Spinal cord (tissue), 9 donors: ENCODE measurements at regions not wholly inside any gene's neighbourhood (a gene's known extent, or its start where the extent isn't known, plus 50 kb on each side); places are given as distances from the start of the nearest gene placed in this dataset.

Experiments
- DNase-seq, 6 donors: peaks; one replicate each; pipeline versions ENCODE4 v3.0.0 to v3.0.0-alpha.2; 2013 to 2015; ENCODE audit warnings: low spot score in 6 of 6, low read depth in 4 of 6
- H3K27ac ChIP-seq: one replicate; pipeline ENCODE4 v1.5.1; 2013; ENCODE audit warnings: low read depth, low read length, control low read depth
- H3K27me3 ChIP-seq: one replicate; pipeline ENCODE4 v1.6.1; 2013; ENCODE audit warnings: low read length; ENCODE audit not compliant: control insufficient read depth, insufficient read depth
- H3K36me3 ChIP-seq: one replicate; pipeline ENCODE4 v1.6.1; 2013; ENCODE audit warnings: low read length; ENCODE audit not compliant: control insufficient read depth, insufficient read depth
- H3K4me1 ChIP-seq: one replicate; pipeline ENCODE4 v1.6.1; 2013; ENCODE audit warnings: low read length; ENCODE audit not compliant: control insufficient read depth, insufficient read depth
- H3K4me3 ChIP-seq: one replicate; pipeline ENCODE4 v1.5.1; 2013; ENCODE audit warnings: low read depth, low read length, control low read depth
- H3K9me3 ChIP-seq: one replicate; pipeline ENCODE4 v1.6.1; 2013; ENCODE audit warnings: low read length; ENCODE audit not compliant: control insufficient read depth, insufficient read depth
- WGBS: methylation state at CpG from one replicate; pipeline ENCODE4 v1.1.5; 2013; ENCODE audit warnings: missing lambda C conversion rate; ENCODE audit not compliant: insufficient coverage; 5-methylcytosine and 5-hydroxymethylcytosine counted together
- donor health status: healthy.

- Histone ChIP-seq H3K9me3 (no peaks in the 10 kb centered on the region), H3K36me3 (no peaks in the 10 kb centered on the region), H3K4me1 (peaks cover 2% of the 10 kb centered on the region), H3K27me3 (no peaks in the 10 kb centered on the region), H3K4me3 (no peak overlapping the region), H3K27ac (no peak overlapping the region)
- WGBS, result no CpG with 5 or more reads among the region's 1 CpG
- peak in 1 of 6 donors; percentile 32 for DNase-seq
Observed at GRCh38 chr21:16594191-16594590, 864.4 kb downstream of the USP25 start.

- no CpG with 5 or more reads among the region's 4 CpGs for WGBS
- DNase-seq, result peak in 2 of 6 donors; percentile 33 to 53
- Histone ChIP-seq H3K27ac (no peak overlapping the region), H3K4me3 (no peak overlapping the region), H3K4me1 (peaks cover 2% of the 10 kb centered on the region), H3K36me3 (no peaks in the 10 kb centered on the region), H3K27me3 (no peaks in the 10 kb centered on the region), H3K9me3 (no peaks in the 10 kb centered on the region)
Observed at GRCh38 chr21:16596369-16596768, 866.6 kb downstream of the USP25 start.

DNA sequence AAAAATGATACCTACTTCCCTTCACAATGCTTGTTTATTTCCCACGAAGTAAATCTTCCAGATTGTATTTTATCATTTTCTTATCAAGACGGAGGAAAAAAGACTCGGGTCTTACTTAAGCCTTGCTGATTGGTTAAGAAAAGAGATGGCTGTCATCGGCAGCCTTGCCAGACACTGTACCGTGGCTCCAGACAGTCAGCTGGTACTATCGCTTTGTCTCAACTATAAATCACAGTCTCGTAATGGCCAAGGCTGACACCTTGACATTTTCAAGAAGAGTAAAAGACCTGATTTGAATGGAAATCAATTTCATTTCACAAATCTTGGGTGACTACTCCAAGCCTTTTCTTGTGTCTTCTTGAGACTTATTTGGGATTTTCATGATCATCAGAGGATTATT is 868.0 kb downstream of the USP25 start:
- DNase-seq, result peak in 2 of 6 donors; percentile 72 to 81
- no CpG with 5 or more reads among the region's 7 CpGs for WGBS
- Histone ChIP-seq H3K36me3 (no peaks in the 10 kb centered on the region), H3K9me3 (no peaks in the 10 kb centered on the region), H3K4me3 (no peak overlapping the region), H3K27me3 (no peaks in the 10 kb centered on the region), H3K4me1 (peaks cover 2% of the 10 kb centered on the region), H3K27ac (no peak overlapping the region)

DNA sequence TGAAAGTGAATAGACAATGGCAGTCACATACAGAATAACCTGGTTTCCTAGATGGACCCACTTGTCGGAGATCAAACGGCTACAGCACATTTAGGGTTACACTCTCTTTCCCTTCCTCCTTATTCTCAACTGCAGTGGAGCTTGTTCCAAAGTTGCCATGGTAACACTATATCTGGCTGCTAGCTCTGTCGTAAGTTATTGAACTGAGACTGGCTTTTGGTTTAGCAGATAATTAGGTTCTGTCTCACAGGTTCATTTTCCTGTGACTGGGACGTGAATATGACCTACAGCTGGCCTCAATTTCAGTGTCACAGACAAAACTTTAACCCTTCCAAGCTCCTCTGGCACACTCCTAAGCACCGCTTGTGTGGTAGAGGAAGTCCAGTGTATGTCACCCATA is 875.8 kb downstream of the USP25 start:
- Histone ChIP-seq H3K36me3 (no peaks in the 10 kb centered on the region), H3K9me3 (no peaks in the 10 kb centered on the region), H3K4me1 (no peaks in the 10 kb centered on the region), H3K27ac (peak overlapping the region; percentile 35), H3K4me3 (peak overlapping the region; percentile 9), H3K27me3 (no peaks in the 10 kb centered on the region)
- WGBS, result 11% methylated on average over 3 of the region's 5 CpGs
- DNase-seq, result peak in 4 of 6 donors; percentile 77 to 97 (median 88)

- H3K36me3 ChIP-seq, result no peaks in the 10 kb centered on the region
- H3K4me1 ChIP-seq, result no peaks in the 10 kb centered on the region
- DNase-seq, result peak in 2 of 6 donors; percentile 58 to 74
- no peaks in the 10 kb centered on the region for H3K27me3 ChIP-seq
- H3K27ac ChIP-seq, result no peak overlapping the region
- H3K9me3 ChIP-seq, result no peaks in the 10 kb centered on the region
- no CpG with 5 or more reads among the region's 1 CpG for whole genome bisulfite sequencing
- no peak overlapping the region for H3K4me3 ChIP-seq
Observed at GRCh38 chr21:16606271-16606670, 876.5 kb downstream of the USP25 start.

DNA sequence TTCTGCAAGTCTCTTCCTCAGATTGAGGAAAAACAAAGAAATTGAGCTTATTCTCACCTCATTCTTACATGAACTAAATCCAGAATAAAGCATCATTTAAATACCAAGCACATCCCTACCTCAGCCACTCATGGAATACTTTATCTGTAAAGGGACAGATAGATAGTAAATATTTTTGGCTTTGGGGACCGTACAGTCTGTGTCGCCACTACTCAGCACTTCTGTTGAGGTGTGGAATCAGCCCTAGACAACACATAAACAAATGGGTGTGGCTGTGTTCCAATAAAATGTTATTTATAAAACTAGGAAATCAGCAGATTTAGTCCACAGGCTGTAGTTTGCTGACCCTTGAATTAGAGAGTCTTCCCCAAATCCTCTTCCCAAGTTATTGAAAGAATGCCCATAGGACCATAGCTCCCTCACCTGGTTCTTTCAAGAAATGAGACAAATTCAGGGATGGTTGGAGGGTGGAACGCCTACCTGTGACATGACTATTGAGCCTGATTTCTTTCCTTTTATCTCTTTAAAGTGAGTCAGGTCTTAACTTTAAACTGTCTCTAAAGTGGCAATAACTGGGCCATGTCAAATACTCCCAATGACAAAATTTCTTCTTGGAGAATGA is 878.5 kb downstream of the USP25 start:
- WGBS, result 100% methylated on average over 1 of the region's 3 CpGs
- no peak overlapping the region for H3K27ac ChIP-seq
- peaks cover 1% of the 10 kb centered on the region for H3K36me3 ChIP-seq
- no peaks in the 10 kb centered on the region for H3K4me1 ChIP-seq
- H3K27me3 ChIP-seq, result no peaks in the 10 kb centered on the region
- no peaks in the 10 kb centered on the region for H3K9me3 ChIP-seq
- DNase-seq, result no peak
- H3K4me3 ChIP-seq, result no peak overlapping the region

GRCh38 chr21:16619281-16619680 is 889.5 kb downstream of the USP25 start:
- Histone ChIP-seq H3K4me1 (no peaks in the 10 kb centered on the region), H3K9me3 (no peaks in the 10 kb centered on the region), H3K4me3 (no peak overlapping the region), H3K36me3 (no peaks in the 10 kb centered on the region), H3K27ac (no peak overlapping the region), H3K27me3 (no peaks in the 10 kb centered on the region)
- 100% methylated on average over 1 of the region's 2 CpGs for WGBS
- no peak for DNase-seq

DNA sequence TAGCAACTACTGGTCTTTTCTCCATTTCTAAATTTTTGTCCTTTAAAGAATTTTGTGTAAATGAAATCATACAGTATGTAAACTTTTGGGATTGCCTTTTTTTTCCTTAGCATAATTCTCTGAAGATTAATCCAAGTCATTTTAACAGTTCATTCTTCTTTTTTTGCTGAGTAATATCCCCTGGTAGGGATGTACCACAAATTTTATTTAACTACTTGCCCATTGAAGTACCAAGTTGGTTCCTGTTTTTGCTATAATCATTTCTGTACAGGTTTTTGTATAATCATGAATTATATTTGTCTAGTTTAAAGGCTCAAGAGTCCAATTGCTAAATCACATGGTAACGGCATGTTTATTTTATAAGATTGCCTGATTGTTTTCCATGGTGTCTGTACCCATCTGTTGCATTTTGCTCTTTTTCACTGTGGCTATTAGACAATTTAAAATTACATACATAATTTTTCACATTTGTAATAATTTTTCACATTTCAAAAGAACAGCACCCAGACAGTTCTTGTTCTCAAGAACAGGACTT is 891.1 kb downstream of the USP25 start:
- H3K4me1 ChIP-seq, result no peaks in the 10 kb centered on the region
- no CpG with 5 or more reads among the region's 1 CpG for WGBS

DNA sequence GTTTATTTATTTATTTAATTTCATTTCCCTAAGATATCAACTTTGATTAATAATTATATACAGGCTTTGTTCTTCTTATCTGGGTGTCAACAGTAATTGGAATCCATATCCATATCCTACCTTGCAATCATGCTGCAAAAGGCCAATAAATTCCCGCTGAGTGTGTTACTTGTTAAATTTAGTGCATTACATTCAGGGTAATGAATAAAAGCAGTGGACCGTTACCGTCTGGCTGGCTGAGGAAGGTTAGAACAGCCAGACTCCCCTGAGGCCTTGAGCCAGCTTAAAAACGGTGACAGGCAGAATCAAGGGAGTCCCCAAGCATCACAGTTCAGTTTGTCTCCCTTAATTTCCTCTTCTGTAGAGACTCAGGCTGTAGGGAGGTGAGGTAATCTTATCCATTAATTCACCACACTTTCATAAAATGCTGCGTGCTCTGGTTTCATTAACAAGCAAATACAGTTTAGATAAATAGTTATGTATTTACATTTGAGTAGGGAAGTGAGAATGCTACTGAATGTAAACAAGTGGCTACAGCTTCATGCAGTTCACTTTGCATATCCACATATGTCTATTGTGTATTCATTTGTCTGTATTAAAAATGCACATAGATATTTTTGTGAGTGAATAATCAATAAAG is 888.2 kb upstream of the CXADR start:
- Histone ChIP-seq H3K27me3 (no peaks in the 10 kb centered on the region), H3K9me3 (no peaks in the 10 kb centered on the region), H3K4me3 (no peak overlapping the region), H3K4me1 (no peaks in the 10 kb centered on the region), H3K27ac (no peak overlapping the region), H3K36me3 (peaks cover 4% of the 10 kb centered on the region)
- peak in 5 of 6 donors; percentile 23 to 93 (median 43) for DNase-seq
- 13% methylated on average over 3 of the region's 5 CpGs for WGBS

More for the DNA sequence above, 891.1 kb downstream of the USP25 start:
- Histone ChIP-seq H3K36me3 (no peaks in the 10 kb centered on the region), H3K4me3 (no peak overlapping the region), H3K27ac (no peak overlapping the region), H3K27me3 (no peaks in the 10 kb centered on the region), H3K9me3 (no peaks in the 10 kb centered on the region)
- no peak for DNase-seq

- no peak for DNase-seq
- H3K9me3 ChIP-seq, result no peaks in the 10 kb centered on the region
- H3K4me1 ChIP-seq, result no peaks in the 10 kb centered on the region
- peaks cover 4% of the 10 kb centered on the region for H3K36me3 ChIP-seq
- H3K27me3 ChIP-seq, result no peaks in the 10 kb centered on the region
- WGBS, result no CpG with 5 or more reads among the region's 1 CpG
- H3K27ac ChIP-seq, result no peak overlapping the region
- H3K4me3 ChIP-seq, result no peak overlapping the region
Observed at GRCh38 chr21:16625491-16625890, 887.4 kb upstream of the CXADR start.
